ENCODE measurements at regions not wholly inside any gene's neighbourhood (a gene's known extent, or its start where the extent isn't known, plus 50 kb on each side); places are given as distances from the start of the nearest gene placed in this dataset.
"Not testable (repeated sequence)": the region's sequence is repeated elsewhere in the genome, so short reads cannot be mapped to it uniquely, and the experiment has no call there.

- not testable (repeated sequence) for DNase-seq (ENCODE audit: low spot score)
These were observed 409.5 kb downstream of the DIRAS2 start for GRCh38 chr9:90233081-90233480.

GRCh38 chr9:90240541-90240940 is 402.1 kb downstream of the DIRAS2 start:
- DNase-seq (ENCODE audit: low spot score): no peak

- no peak for DNase-seq (ENCODE audit: low spot score)
These were observed 397.0 kb downstream of the DIRAS2 start for GRCh38 chr9:90245661-90246060.

- DNase-seq (ENCODE audit: low spot score): no peak
These were observed 393.5 kb downstream of the DIRAS2 start for GRCh38 chr9:90249094-90249493.

- no peak for DNase-seq (ENCODE audit: low spot score)
These were observed 391.3 kb downstream of the DIRAS2 start for GRCh38 chr9:90251316-90251715.

GRCh38 chr9:90256345-90256744 is 386.3 kb downstream of the DIRAS2 start:
- DNase-seq (ENCODE audit: low spot score): no peak

GRCh38 chr9:90259311-90260246 is 383.0 kb downstream of the DIRAS2 start:
- DNase-seq (ENCODE audit: low spot score): no peak

GRCh38 chr9:90261698-90262097 is 380.9 kb downstream of the DIRAS2 start:
- DNase-seq (ENCODE audit: low spot score): no peak

- no peak for DNase-seq (ENCODE audit: low spot score)
These were observed 374.0 kb downstream of the DIRAS2 start for GRCh38 chr9:90268613-90269012.

GRCh38 chr9:90271707-90272106 is 370.9 kb downstream of the DIRAS2 start:
- DNase-seq (ENCODE audit: low spot score): no peak

- no peak for DNase-seq (ENCODE audit: low spot score)
These were observed 367.9 kb downstream of the DIRAS2 start for GRCh38 chr9:90274725-90275124.

- no peak for DNase-seq (ENCODE audit: low spot score)
These were observed 356.7 kb downstream of the DIRAS2 start for GRCh38 chr9:90285946-90286345.

- no peak for DNase-seq (ENCODE audit: low spot score)
These were observed 354.9 kb downstream of the DIRAS2 start for GRCh38 chr9:90287567-90288274.

- DNase-seq (ENCODE audit: low spot score): no peak
These were observed 354.4 kb downstream of the DIRAS2 start for GRCh38 chr9:90288275-90288639.

- no peak for DNase-seq (ENCODE audit: low spot score)
These were observed 351.7 kb downstream of the DIRAS2 start for GRCh38 chr9:90290716-90291485.

- no peak for DNase-seq (ENCODE audit: low spot score)
These were observed 346.1 kb downstream of the DIRAS2 start for GRCh38 chr9:90296539-90296938.

GRCh38 chr9:90299968-90300367 is 342.7 kb downstream of the DIRAS2 start:
- no peak for DNase-seq (ENCODE audit: low spot score)

- DNase-seq (ENCODE audit: low spot score): no peak
These were observed 341.9 kb downstream of the DIRAS2 start for GRCh38 chr9:90300611-90301276.

GRCh38 chr9:90301277-90301653 is 341.4 kb downstream of the DIRAS2 start:
- DNase-seq (ENCODE audit: low spot score): peak; percentile 83

GRCh38 chr9:90303655-90304054 is 339.0 kb downstream of the DIRAS2 start:
- DNase-seq (ENCODE audit: low spot score): no peak

GRCh38 chr9:90306158-90306557 is 336.5 kb downstream of the DIRAS2 start:
- no peak for DNase-seq (ENCODE audit: low spot score)

Data from LoVo (cell line).